ENCODE measurements at regions not wholly inside any gene's neighbourhood (a gene's known extent, or its start where the extent isn't known, plus 50 kb on each side); places are given as distances from the start of the nearest gene placed in this dataset.

DNA sequence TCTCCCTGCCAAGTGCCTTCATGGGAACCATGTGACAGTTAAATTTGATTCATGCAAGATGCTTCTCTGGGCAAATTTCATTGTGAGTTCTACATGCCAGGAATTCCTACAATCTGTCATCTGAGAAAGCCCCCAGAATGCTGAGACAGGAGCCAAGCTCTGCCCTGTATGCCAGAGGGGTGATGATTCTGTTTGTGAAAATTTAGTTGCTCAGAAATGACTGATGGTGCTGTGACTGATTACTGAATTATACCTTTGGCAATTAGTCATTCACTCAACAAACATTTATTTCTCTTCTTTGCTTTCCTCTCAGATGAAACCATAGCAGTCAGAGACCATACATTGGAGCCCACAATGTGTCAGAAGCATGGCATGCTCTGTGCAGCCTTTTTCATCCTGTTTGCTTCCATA, 69.0 kb upstream of the ZBED5 start:
- TF ChIP-seq, protein P1, sequence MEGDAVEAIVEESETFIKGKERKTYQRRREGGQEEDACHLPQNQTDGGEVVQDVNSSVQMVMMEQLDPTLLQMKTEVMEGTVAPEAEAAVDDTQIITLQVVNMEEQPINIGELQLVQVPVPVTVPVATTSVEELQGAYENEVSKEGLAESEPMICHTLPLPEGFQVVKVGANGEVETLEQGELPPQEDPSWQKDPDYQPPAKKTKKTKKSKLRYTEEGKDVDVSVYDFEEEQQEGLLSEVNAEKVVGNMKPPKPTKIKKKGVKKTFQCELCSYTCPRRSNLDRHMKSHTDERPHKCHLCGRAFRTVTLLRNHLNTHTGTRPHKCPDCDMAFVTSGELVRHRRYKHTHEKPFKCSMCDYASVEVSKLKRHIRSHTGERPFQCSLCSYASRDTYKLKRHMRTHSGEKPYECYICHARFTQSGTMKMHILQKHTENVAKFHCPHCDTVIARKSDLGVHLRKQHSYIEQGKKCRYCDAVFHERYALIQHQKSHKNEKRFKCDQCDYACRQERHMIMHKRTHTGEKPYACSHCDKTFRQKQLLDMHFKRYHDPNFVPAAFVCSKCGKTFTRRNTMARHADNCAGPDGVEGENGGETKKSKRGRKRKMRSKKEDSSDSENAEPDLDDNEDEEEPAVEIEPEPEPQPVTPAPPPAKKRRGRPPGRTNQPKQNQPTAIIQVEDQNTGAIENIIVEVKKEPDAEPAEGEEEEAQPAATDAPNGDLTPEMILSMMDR (IDR thresholded peaks at IDR 0.05; ENCODE audit: insufficient read depth, low read depth, low read length) = no peak
- no peak for TF ChIP-seq EZH2 (IDR thresholded peaks at IDR 0.05; ENCODE audit: insufficient read depth, low read length)
